GM19043 (cell line): ENCODE measurements at regions not wholly inside any gene's neighbourhood (a gene's known extent, or its start where the extent isn't known, plus 50 kb on each side); places are given as distances from the start of the nearest gene placed in this dataset.
A peak's percentile ranks its signal among the peaks of the same experiment; 100 is the strongest.

Source experiments
- ATAC-seq: cut with Tn5 transposase; IDR thresholded peaks from one replicate; pipeline ENCODE4 v1.9.1; 2021; ENCODE audit warnings: low read depth; ENCODE audit not compliant: unreplicated experiment

- ATAC-seq, result no peak
Measured at GRCh38 chr13:44232774-44233173, 140.8 kb upstream of the SERP2 start.

- ATAC-seq, result no peak
Measured at GRCh38 chr13:44234566-44234965, 139.1 kb upstream of the SERP2 start.

- ATAC-seq, result no peak
Measured at GRCh38 chr13:44236370-44236769, 137.3 kb upstream of the SERP2 start.

- no peak for ATAC-seq
Measured at GRCh38 chr13:44236801-44237207, 136.8 kb upstream of the SERP2 start.

GRCh38 chr13:44237276-44237767, 136.3 kb upstream of the SERP2 start:
- ATAC-seq, result no peak

GRCh38 chr13:44237881-44238421, 135.7 kb upstream of the SERP2 start:
- ATAC-seq, result no peak

GRCh38 chr13:44240611-44241145, 132.9 kb upstream of the SERP2 start:
- ATAC-seq, result no peak

- no peak for ATAC-seq
Measured at GRCh38 chr13:44241638-44242037, 132.0 kb upstream of the SERP2 start.

GRCh38 chr13:44242766-44243165, 130.9 kb upstream of the SERP2 start:
- no peak for ATAC-seq

- ATAC-seq, result no peak
Measured at GRCh38 chr13:44243198-44243857, 130.3 kb upstream of the SERP2 start.

- no peak for ATAC-seq
Measured at GRCh38 chr13:44244288-44244687, 129.3 kb upstream of the SERP2 start.

- ATAC-seq, result no peak
Measured at GRCh38 chr13:44249431-44249836, 124.2 kb upstream of the SERP2 start.

GRCh38 chr13:44252938-44253337, 120.7 kb upstream of the SERP2 start:
- no peak for ATAC-seq

- ATAC-seq, result no peak
Measured at GRCh38 chr13:44255771-44256364, 117.8 kb upstream of the SERP2 start.

GRCh38 chr13:44257796-44258195, 115.8 kb upstream of the SERP2 start:
- no peak for ATAC-seq

- peak; percentile 67 for ATAC-seq
Measured at GRCh38 chr13:44259045-44260027, 114.3 kb upstream of the SERP2 start.

GRCh38 chr13:44260336-44260735, 113.3 kb upstream of the SERP2 start:
- no peak for ATAC-seq

GRCh38 chr13:44263751-44264620, 109.6 kb upstream of the SERP2 start:
- ATAC-seq, result no peak

- no peak for ATAC-seq
Measured at GRCh38 chr13:44266305-44266704, 107.3 kb upstream of the SERP2 start.

GRCh38 chr13:44266772-44267171, 106.9 kb upstream of the SERP2 start:
- no peak for ATAC-seq
